Keratinocyte (primary cell): ENCODE measurements at regions not wholly inside any gene's neighbourhood (a gene's known extent, or its start where the extent isn't known, plus 50 kb on each side); places are given as distances from the start of the nearest gene placed in this dataset.

Experiments
- DNase-seq: peaks from one replicate; pipeline ENCODE4 v3.0.0-alpha.2; 2011; ENCODE audit warnings: low read depth, missing footprints, low spot score
- FAIRE-seq: peaks from 2 replicates; lab custom pipeline; 2011; peaks lifted over from hg19 to GRCh38; lab: Jason Lieb, UNC
- H2AFZ ChIP-seq: 2 replicates; pipeline ENCODE4 v1.6.0; 2012; ENCODE audit warnings: low read length, control low read depth, inconsistent platforms; ENCODE audit not compliant: control insufficient read depth
- H3K27ac ChIP-seq: 2 replicates; pipeline ENCODE4 v1.5.1; 2011; ENCODE audit warnings: low read length; ENCODE audit not compliant: control insufficient read depth, insufficient read depth
- H3K27me3 ChIP-seq: 3 replicates; pipeline ENCODE4 v1.6.0; 2011; ENCODE audit warnings: low read length; ENCODE audit not compliant: control insufficient read depth, insufficient read depth; ENCODE audit errors: extremely low read depth
- H3K36me3 ChIP-seq, 2 experiments: 2 replicates in 1 of 2; 3 replicates in 1 of 2; pipeline ENCODE4 v1.5.1; 2011; ENCODE audit warnings: low read length in 2 of 2, mild to moderate bottlenecking in 1 of 2; ENCODE audit not compliant: control insufficient read depth in 2 of 2, insufficient read depth in 2 of 2; ENCODE audit errors: extremely low read depth in 1 of 2
- H3K4me1 ChIP-seq: 3 replicates; pipeline ENCODE4 v1.5.1; 2011; ENCODE audit warnings: low read length; ENCODE audit not compliant: control insufficient read depth, insufficient read depth; ENCODE audit errors: extremely low read depth
- H3K4me2 ChIP-seq: 3 replicates; pipeline ENCODE4 v1.6.0; 2011; ENCODE audit warnings: low read depth, low read length; ENCODE audit not compliant: control insufficient read depth, insufficient read depth; ENCODE audit errors: extremely low read depth
- H3K4me3 ChIP-seq, 3 experiments: fragments of 200-600 bp in 1 of 3; sonication (generic) in 1 of 3; 2 replicates in 2 of 3; 3 replicates in 1 of 3; pipeline ENCODE4 v1.5.1; 2011 to 2016; ENCODE audit warnings: low read length in 3 of 3, mild to moderate bottlenecking in 3 of 3, control low read depth in 2 of 3, inconsistent platforms in 1 of 3, low read depth in 1 of 3, mixed read lengths in 1 of 3, mixed run types in 1 of 3, moderate library complexity in 1 of 3; ENCODE audit not compliant: control insufficient read depth in 2 of 3, insufficient read depth in 2 of 3; ENCODE audit errors: extremely low read depth in 1 of 3
- H3K79me2 ChIP-seq: 2 replicates; pipeline ENCODE4 v1.6.0; 2012; ENCODE audit warnings: low read length; ENCODE audit not compliant: control insufficient read depth, insufficient read depth
- H3K9ac ChIP-seq: 3 replicates; pipeline ENCODE4 v1.6.0; 2011; ENCODE audit warnings: low read length; ENCODE audit not compliant: control insufficient read depth, insufficient read depth; ENCODE audit errors: extremely low read depth
- H3K9me1 ChIP-seq: 3 replicates; pipeline ENCODE4 v1.6.0; 2011; ENCODE audit warnings: low read length; ENCODE audit not compliant: control insufficient read depth, insufficient read depth; ENCODE audit errors: extremely low read depth
- H3K9me3 ChIP-seq: 2 replicates; pipeline ENCODE4 v1.5.1; 2012; ENCODE audit warnings: low read depth, low read length; ENCODE audit not compliant: control insufficient read depth
- H4K20me1 ChIP-seq: 3 replicates; pipeline ENCODE4 v1.6.0; 2011; ENCODE audit warnings: low read length; ENCODE audit not compliant: control insufficient read depth, insufficient read depth; ENCODE audit errors: extremely low read depth
- CTCF ChIP-seq, 3 experiments: IDR thresholded peaks in 1 of 3; conservative IDR thresholded peaks in 1 of 3; optimal IDR thresholded peaks in 1 of 3; 2 replicates in 2 of 3; 3 replicates in 1 of 3; pipeline versions ENCODE3 to v1.5.1; 2011; ENCODE audit warnings: low read length in 3 of 3, mild to moderate bottlenecking in 3 of 3, moderate library complexity in 2 of 3, control low read depth in 1 of 3, inconsistent platforms in 1 of 3; ENCODE audit not compliant: insufficient read depth in 2 of 3; ENCODE audit errors: extremely low read depth in 1 of 3
- EZH2 ChIP-seq: IDR thresholded peaks from one replicate; pipeline ENCODE4 v1.6.1; 2012; ENCODE audit warnings: inconsistent platforms, mild to moderate bottlenecking, low read length, moderate library complexity
- dilution Hi-C: fragments of 300-500 bp; cut with MboI; formaldehyde crosslinking; loops from one replicate; pipeline ENCODE4 v1.7.0; 2020; ENCODE audit warnings: low sequenced_read_pairs; ENCODE audit not compliant: extremely low pct_ligation_motif_present

- H4K20me1 ChIP-seq = no peaks in the 10 kb centered on the region
- no peak for TF ChIP-seq CTCF (optimal IDR thresholded peaks at IDR 0.05 in 1 of 3, IDR thresholded peaks at IDR 0.05 in 1 of 3, conservative IDR thresholded peaks at IDR 0.05 in 1 of 3; ENCODE audit: extremely low read depth in 1 of 3, insufficient read depth in 2 of 3, low read length in 3 of 3)
- TF ChIP-seq EZH2 = no peak
- no peak overlapping the region for H2AFZ ChIP-seq
- no peaks in the 10 kb centered on the region for H3K9me3 ChIP-seq
- no peaks in the 10 kb centered on the region for H3K79me2 ChIP-seq
- peaks cover 17% of the 10 kb centered on the region for H3K27me3 ChIP-seq
- no peaks in the 10 kb centered on the region for H3K9me1 ChIP-seq
- no peak overlapping the region for H3K9ac ChIP-seq
- H3K36me3 ChIP-seq = no peaks in the 10 kb centered on the region
- dilution Hi-C loops = no loop called here
- FAIRE-seq (no peak), DNase-seq (no peak)
- no peaks in the 10 kb centered on the region for H3K4me1 ChIP-seq
- no peak overlapping the region for H3K27ac ChIP-seq
- no peak overlapping the region for H3K4me3 ChIP-seq
- H3K4me2 ChIP-seq = no peak overlapping the region
Measured at GRCh38 chr16:86798247-86799041, 220.1 kb downstream of the FOXL1 start.

GRCh38 chr16:86799367-86799766, 221.0 kb downstream of the FOXL1 start:
- DNase-seq (no peak), FAIRE-seq (no peak)
- Histone ChIP-seq H3K4me3 (no peak overlapping the region), H3K27me3 (peaks cover 16% of the 10 kb centered on the region), H2AFZ (no peak overlapping the region), H3K27ac (no peak overlapping the region), H3K9me3 (no peaks in the 10 kb centered on the region), H4K20me1 (no peaks in the 10 kb centered on the region), H3K9ac (no peak overlapping the region), H3K79me2 (no peaks in the 10 kb centered on the region), H3K36me3 (no peaks in the 10 kb centered on the region), H3K9me1 (no peaks in the 10 kb centered on the region), H3K4me1 (no peaks in the 10 kb centered on the region), H3K4me2 (no peak overlapping the region)
- TF ChIP-seq CTCF (optimal IDR thresholded peaks at IDR 0.05 in 1 of 3, IDR thresholded peaks at IDR 0.05 in 1 of 3, conservative IDR thresholded peaks at IDR 0.05 in 1 of 3; ENCODE audit: extremely low read depth in 1 of 3, insufficient read depth in 2 of 3, low read length in 3 of 3) (no peak), EZH2 (no peak)
- dilution Hi-C loops = no loop called here
